Loucy (cell line): ENCODE measurements at regions not wholly inside any gene's neighbourhood (a gene's known extent, or its start where the extent isn't known, plus 50 kb on each side); places are given as distances from the start of the nearest gene placed in this dataset.

ENCODE experiments used
- EZH2phosphoT487 ChIP-seq: fragments of 200-600 bp; IDR thresholded peaks from 2 replicates; pipeline ENCODE4 v1.6.1; 2018; ENCODE audit warnings: antibody characterized with exemption, mild to moderate bottlenecking, moderate library complexity, borderline replicate concordance
- TF ChIP-seq, protein P1 (sequence below): fragments of 200-600 bp; sonication (generic); conservative IDR thresholded peaks from 2 replicates; pipeline ENCODE4 v1.5.1; 2014; ENCODE audit warnings: mild to moderate bottlenecking, antibody characterized with exemption, low read length

DNA sequence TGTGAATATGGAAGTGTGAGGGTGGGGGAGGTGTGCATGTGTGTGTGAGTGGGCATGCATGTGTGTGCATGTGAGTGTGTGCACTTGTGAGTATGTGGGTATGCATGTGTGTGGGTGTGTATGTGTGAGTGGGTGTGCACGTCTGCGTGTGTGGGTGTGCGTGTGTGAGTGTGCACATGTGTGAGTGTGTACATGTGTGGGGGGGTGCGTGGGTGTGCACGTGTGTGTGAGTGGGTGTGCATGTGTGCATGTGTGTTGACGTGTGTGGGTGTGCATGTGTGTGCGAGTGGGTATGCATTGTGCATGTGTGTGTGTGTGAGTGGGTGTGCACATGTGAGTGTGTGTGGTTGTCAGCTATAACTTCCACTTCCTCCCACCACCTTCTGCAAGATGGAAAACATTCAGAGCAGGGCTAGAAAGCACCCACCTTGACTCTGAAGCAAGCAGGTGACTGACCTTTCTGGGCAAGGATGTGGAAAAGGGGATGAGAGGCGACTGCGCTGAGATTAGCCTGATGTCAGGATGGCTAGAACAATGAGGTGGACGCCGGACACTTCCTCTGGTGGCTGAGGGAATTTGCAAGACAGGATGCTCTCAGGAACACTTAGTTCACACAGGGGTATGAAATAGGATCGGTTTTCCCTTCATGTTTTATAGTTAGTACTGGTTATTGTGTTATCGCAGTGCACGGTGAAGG is 103.6 kb downstream of the ACKR3 start:
- TF ChIP-seq EZH2phosphoT487, result no peak
- TF ChIP-seq, protein P1, sequence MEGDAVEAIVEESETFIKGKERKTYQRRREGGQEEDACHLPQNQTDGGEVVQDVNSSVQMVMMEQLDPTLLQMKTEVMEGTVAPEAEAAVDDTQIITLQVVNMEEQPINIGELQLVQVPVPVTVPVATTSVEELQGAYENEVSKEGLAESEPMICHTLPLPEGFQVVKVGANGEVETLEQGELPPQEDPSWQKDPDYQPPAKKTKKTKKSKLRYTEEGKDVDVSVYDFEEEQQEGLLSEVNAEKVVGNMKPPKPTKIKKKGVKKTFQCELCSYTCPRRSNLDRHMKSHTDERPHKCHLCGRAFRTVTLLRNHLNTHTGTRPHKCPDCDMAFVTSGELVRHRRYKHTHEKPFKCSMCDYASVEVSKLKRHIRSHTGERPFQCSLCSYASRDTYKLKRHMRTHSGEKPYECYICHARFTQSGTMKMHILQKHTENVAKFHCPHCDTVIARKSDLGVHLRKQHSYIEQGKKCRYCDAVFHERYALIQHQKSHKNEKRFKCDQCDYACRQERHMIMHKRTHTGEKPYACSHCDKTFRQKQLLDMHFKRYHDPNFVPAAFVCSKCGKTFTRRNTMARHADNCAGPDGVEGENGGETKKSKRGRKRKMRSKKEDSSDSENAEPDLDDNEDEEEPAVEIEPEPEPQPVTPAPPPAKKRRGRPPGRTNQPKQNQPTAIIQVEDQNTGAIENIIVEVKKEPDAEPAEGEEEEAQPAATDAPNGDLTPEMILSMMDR, result no peak
